Heart left ventricle (tissue), 16 donors: ENCODE measurements at regions not wholly inside any gene's neighbourhood (a gene's known extent, or its start where the extent isn't known, plus 50 kb on each side); places are given as distances from the start of the nearest gene placed in this dataset.

Source experiments
- ATAC-seq, 4 donors: fragments of 200-7000 bp; cut with Tn5 transposase; one replicate each; pipeline ENCODE4 v1.9.1; 2020 to 2022; ENCODE audit warnings: moderate library complexity in 4 of 4, mild to moderate bottlenecking in 3 of 4, moderate number of reproducible peaks in 1 of 4
- DNase-seq, 5 donors: peaks; one replicate each; pipeline ENCODE4 v3.0.0-alpha.2; 2020
- H3K27ac ChIP-seq, 12 donors: fragments of 200-600 bp; sonication (generic) in 4 of 12; one replicate each; pipeline versions ENCODE4 v1.5.0 to v1.8.0; 2016 to 2022; ENCODE audit warnings: mild to moderate bottlenecking in 2 of 12
- H3K27me3 ChIP-seq, 9 donors: fragments of 200-600 bp; sonication (generic) in 2 of 9; one replicate each; pipeline versions ENCODE4 v1.5.1 to v1.8.0; 2016 to 2022; ENCODE audit warnings: mild to moderate bottlenecking in 3 of 9
- H3K36me3 ChIP-seq, 9 donors: fragments of 200-600 bp; sonication (generic) in 2 of 9; one replicate each; pipeline versions ENCODE4 v1.5.0 to v1.8.0; 2018 to 2022; ENCODE audit warnings: mild to moderate bottlenecking in 2 of 9
- H3K4me1 ChIP-seq, 12 donors: fragments of 200-600 bp; sonication (generic) in 4 of 12; one replicate each; pipeline versions ENCODE4 v1.5.0 to v1.8.0; 2016 to 2022; ENCODE audit warnings: mild to moderate bottlenecking in 3 of 12
- H3K4me3 ChIP-seq, 12 donors: fragments of 200-600 bp; sonication (generic) in 4 of 12; one replicate each; pipeline versions ENCODE4 v1.5.0 to v1.8.0; 2017 to 2022; ENCODE audit warnings: mild to moderate bottlenecking in 9 of 12, moderate library complexity in 4 of 12
- H3K9me3 ChIP-seq, 12 donors: fragments of 200-600 bp; sonication (generic) in 4 of 12; one replicate each; pipeline versions ENCODE4 v1.5.0 to v1.8.0; 2016 to 2022; ENCODE audit warnings: mild to moderate bottlenecking in 1 of 12
- POLR2A ChIP-seq, 2 donors: fragments of 450-650 bp; IDR thresholded peaks; one replicate each; pipeline ENCODE4 v1.6.1; 2017; ENCODE audit warnings: antibody characterized with exemption in 2 of 2, mild to moderate bottlenecking in 2 of 2, moderate library complexity in 2 of 2
- WGBS, 4 donors: extraction: QIAGEN DNeasy Blood & Tissue Kit in 2 of 4; methylation state at CpG; one replicate each; pipeline versions ENCODE4 v1.1.5 to v1.1.7; 2013 to 2018; 5-methylcytosine and 5-hydroxymethylcytosine counted together
- intact Hi-C, 10 donors: fragments of 100-400 bp; cut with DNase I; formaldehyde crosslinking; loops; one replicate each; pipeline versions ENCODE4 v1.11.1 to v1.14.2; 2022
- TF ChIP-seq, protein P1 (sequence below), 12 donors: fragments of 200-600 bp; sonication (generic) in 4 of 12; IDR thresholded peaks; one replicate each; pipeline versions ENCODE4 v1.5.0 to v1.8.0; 2018 to 2022; ENCODE audit warnings: antibody characterized with exemption in 12 of 12, mild to moderate bottlenecking in 5 of 12
- donor health status: ischemic (EF 13 %, LVEDD 7.1; RV severe dilation, severe dysfunction).
- donor health status: healthy with polysubstance abuse.
- donor health status: DM: no; HTN: yes; CAD: no.
- donor health status: DM: no; HTN: no; CAD: no.
- donor health status: ischemic (EF 25% LVEDD 6.9; RV normal size, moderate dysfunction).
- donor health status: ischemic (EF 25% LVEDD 5.7; RV mildly dilated, moderate dysfunction).
- donor health status: healthy.
- donor health status: DM: yes; HTN: yes; CAD: no.
- donor health status: ischemic (EF 35%, LVEDD 5.7; RV mildly dilated, moderate dysfunction).
- donor health status: nonischemic (EF 11% LVEDD 7.7; RV severe dilation, severe dysfunction).
- donor health status: DM: yes; HTN: yes; CAD: no.
- donor health status: PGD.
- donor health status: ischemic (EF 29% LVEDD 5.4; RV normal size, mild dysfunction).
- donor health status: nonischemic (EF 23%, LVEDD 6.1; RV moderate dilation, normal function).

DNA sequence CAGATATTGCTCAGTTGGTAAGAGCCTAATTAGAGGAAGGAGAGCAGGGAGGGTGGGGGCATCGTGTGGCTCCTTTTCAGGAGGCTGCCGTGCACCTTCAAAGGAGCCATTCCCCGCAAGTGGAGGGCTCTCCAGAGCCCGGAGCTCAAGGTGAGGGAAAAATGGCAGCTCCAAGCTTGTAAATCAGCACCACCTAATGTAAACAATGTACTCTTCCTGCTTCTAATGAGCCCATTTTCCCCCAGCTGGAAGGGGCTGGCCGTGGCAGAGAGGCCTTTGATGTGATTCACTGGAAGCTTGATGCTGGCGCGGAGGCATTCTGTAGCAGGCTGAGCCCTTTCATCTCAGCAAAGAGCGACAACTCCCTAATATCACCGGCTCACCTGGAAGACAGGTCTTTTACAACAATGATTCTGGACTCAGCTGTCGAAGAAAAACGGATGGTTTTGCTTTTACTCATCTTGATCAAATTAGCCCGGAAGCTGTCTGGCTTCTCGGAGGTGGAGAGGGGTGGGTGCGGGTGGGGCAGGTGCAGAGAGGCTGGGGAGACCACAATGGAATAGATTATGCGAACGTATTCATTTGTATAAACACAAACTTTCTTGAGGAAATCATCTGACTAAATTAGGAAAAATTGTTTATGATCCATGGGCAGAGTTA lies 112.5 kb downstream of the RRAGC start:
- intact Hi-C loops, result no loop called here
- ATAC-seq (no peak), DNase-seq (no peak)
- H3K4me1 ChIP-seq, result peaks cover 0 to 5% (median 0%) of the 10 kb centered on the region in 12 donors
- no peak overlapping the region for H3K27ac ChIP-seq
- no peak overlapping the region for H3K4me3 ChIP-seq
- H3K36me3 ChIP-seq, result no peaks in the 10 kb centered on the region
- TF ChIP-seq POLR2A (IDR thresholded peaks at IDR 0.05), result no peak
- WGBS, 4 donors, result 51 to 61% (median 56%) methylated on average over 14 to 16 of the region's 16 CpGs
- H3K27me3 ChIP-seq, result peaks cover 0 to 12% (median 0%) of the 10 kb centered on the region in 9 donors
- no peaks in the 10 kb centered on the region for H3K9me3 ChIP-seq

DNA sequence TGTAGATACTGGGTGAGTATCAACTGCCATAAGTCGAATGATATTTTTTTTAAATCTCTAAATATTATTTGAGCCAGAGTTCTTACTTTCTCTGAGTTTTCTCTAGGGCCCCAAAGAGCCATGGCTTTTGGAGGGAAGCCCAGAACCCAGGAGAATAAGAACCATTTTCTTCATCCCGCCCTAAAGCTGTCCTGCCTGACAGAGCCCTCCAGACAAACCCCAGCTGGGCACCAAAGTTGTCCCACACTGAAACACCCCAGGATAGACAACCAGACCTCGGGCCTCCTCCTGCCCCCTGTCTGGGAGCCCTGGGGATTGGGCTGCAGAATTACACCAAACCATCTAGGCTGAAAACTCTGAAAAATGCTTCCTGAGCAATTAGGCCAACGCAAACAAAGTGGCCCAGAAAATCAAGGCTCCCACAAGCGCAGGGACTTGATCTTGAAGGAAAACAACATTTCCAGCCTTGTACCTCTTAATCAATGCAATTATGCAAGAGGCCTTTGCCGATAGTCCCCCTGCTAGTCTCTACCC lies 113.1 kb downstream of the RRAGC start:
- no peak overlapping the region for H3K27ac ChIP-seq
- no peaks in the 10 kb centered on the region for H3K36me3 ChIP-seq
- intact Hi-C loops, result no loop called here
- WGBS, 4 donors, result 55 to 67% (median 64%) methylated on average over 6 of the region's 6 CpGs
- H3K27me3 ChIP-seq, result peaks cover 0 to 6% (median 0%) of the 10 kb centered on the region in 9 donors
- DNase-seq, result peak in 2 of 5 donors; percentile 8 to 27
- H3K4me3 ChIP-seq, result no peak overlapping the region
- TF ChIP-seq, protein P1, sequence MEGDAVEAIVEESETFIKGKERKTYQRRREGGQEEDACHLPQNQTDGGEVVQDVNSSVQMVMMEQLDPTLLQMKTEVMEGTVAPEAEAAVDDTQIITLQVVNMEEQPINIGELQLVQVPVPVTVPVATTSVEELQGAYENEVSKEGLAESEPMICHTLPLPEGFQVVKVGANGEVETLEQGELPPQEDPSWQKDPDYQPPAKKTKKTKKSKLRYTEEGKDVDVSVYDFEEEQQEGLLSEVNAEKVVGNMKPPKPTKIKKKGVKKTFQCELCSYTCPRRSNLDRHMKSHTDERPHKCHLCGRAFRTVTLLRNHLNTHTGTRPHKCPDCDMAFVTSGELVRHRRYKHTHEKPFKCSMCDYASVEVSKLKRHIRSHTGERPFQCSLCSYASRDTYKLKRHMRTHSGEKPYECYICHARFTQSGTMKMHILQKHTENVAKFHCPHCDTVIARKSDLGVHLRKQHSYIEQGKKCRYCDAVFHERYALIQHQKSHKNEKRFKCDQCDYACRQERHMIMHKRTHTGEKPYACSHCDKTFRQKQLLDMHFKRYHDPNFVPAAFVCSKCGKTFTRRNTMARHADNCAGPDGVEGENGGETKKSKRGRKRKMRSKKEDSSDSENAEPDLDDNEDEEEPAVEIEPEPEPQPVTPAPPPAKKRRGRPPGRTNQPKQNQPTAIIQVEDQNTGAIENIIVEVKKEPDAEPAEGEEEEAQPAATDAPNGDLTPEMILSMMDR (IDR thresholded peaks at IDR 0.05), result no peak
- no peak for TF ChIP-seq POLR2A (IDR thresholded peaks at IDR 0.05)
- peaks cover 0 to 5% (median 0%) of the 10 kb centered on the region in 12 donors for H3K4me1 ChIP-seq
- H3K9me3 ChIP-seq, result no peaks in the 10 kb centered on the region
- ATAC-seq, result no peak

DNA sequence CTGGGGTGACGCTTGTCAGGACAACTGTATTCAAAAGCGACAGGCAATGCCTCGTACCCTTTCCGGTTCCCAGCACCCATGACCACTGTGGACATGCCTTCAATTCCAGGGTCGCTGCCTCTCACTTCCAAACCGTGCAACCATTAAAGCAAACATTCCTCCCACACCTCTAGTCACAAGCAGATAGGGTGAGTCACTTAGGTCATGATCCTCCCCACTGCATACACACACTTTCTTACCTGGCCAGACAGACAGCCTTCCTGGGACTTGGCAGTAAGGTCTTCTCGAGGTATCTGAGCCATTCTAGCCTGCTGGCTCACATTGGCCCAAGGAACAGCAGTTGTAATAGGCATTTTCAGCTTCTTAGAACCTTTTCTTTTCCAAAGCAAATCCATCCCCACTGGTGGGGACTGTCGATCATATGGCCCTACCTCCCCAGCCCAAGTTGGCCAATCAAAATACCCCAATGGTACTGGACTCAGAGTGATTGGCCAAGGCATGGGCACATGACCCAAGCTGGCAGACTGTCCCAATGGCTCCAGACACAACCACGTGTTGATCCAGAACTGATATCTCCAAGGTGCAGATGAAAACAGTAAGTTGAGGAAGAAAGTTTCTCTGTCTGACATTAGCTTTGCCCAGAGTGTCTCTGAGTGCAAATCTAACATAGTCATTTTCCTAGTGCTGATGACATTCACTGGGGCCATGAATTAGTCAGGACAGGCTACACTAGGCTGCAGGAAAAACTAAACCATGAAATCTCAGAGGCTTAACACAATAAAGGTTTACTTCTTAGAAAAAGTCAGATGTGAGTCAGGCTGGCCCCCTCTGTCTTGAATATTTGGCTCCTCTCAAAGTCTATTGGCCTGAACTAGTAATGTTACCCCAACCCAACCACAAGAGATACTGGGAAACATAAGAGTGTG lies 113.8 kb downstream of the RRAGC start:
- intact Hi-C loops, result no loop called here
- WGBS, 4 donors, result 81 to 95% (median 88%) methylated on average over 9 of the region's 9 CpGs
- Histone ChIP-seq H3K27ac (no peak overlapping the region), H3K4me3 (no peak overlapping the region), H3K9me3 (no peaks in the 10 kb centered on the region), H3K36me3 (no peaks in the 10 kb centered on the region), H3K27me3 (peaks cover 0 to 4% (median 0%) of the 10 kb centered on the region in 9 donors), H3K4me1 (peaks cover 0 to 7% (median 0%) of the 10 kb centered on the region in 12 donors)
- ATAC-seq (no peak), DNase-seq (no peak)
- TF ChIP-seq, protein P1 (IDR thresholded peaks at IDR 0.05), result no peak
- TF ChIP-seq POLR2A (IDR thresholded peaks at IDR 0.05), result no peak

DNA sequence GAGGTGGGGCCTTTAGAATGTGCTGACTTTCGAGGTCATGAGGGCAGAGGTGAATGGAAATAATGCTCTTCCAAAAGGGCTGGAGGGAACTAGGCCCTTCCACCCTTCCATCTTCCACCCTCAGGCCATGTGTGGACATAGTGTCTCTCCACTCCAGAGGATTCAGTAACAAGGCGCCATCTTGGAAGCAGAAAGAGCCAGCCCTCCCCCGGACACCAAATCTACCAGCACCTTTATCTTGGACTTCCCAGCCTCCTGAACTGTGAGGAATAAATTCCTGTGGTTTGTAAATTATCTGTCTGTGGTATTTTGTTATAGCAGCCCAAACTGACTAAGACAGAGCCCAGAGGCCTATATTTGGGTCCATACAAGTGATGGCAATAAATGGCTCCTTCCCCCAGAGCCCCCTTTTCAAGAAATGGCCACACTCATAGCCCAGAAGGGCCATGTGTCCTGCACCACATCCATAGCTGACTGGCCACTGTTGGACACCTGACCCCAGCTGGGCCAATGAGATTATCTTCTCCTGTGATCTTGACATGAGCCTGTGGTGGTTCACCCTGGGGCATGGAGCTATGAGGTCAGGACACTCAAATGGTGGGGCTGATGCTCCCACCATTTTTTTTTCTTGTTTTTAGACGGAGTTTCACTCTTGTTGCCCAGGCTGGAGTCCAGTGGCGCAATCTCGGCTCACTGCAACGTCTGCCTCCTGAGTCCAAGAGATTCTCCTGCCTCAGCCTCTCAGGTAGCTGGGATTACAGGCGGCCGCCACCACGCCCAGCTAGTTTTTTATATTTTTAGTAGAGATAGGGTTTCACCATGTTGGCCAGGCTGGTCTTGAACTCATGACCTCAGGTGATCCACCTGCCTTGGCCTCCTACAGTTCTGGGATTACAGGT lies 114.9 kb downstream of the RRAGC start:
- WGBS, 4 donors, result 82 to 91% (median 87%) methylated on average over 10 of the region's 10 CpGs
- intact Hi-C loops, result no loop called here
- no peaks in the 10 kb centered on the region for H3K27me3 ChIP-seq
- ATAC-seq (no peak), DNase-seq (no peak)
- TF ChIP-seq, protein P1 (IDR thresholded peaks at IDR 0.05), result no peak
- no peak for TF ChIP-seq POLR2A (IDR thresholded peaks at IDR 0.05)
- peaks cover 0 to 13% (median 0%) of the 10 kb centered on the region in 12 donors for H3K4me1 ChIP-seq
- H3K36me3 ChIP-seq, result no peaks in the 10 kb centered on the region
- H3K4me3 ChIP-seq, result no peak overlapping the region
- no peak overlapping the region for H3K27ac ChIP-seq
- H3K9me3 ChIP-seq, result no peaks in the 10 kb centered on the region
